ENCODE measurements at regions not wholly inside any gene's neighbourhood (a gene's known extent, or its start where the extent isn't known, plus 50 kb on each side); places are given as distances from the start of the nearest gene placed in this dataset.

GRCh38 chr1:98457248-98457647 lies 204.3 kb upstream of the SNX7 start:
- Histone ChIP-seq H3K9me3 (ENCODE audit: severe bottlenecking) (no peaks in the 10 kb centered on the region), H3K27ac (ENCODE audit: poor library complexity, severe bottlenecking) (no peak overlapping the region), H3K27me3 (ENCODE audit: insufficient read depth, poor library complexity, severe bottlenecking) (no peaks in the 10 kb centered on the region), H3K36me3 (ENCODE audit: low read depth) (no peaks in the 10 kb centered on the region), H3K4me3 (ENCODE audit: severe bottlenecking) (no peak overlapping the region), H3K4me1 (ENCODE audit: insufficient read depth, poor library complexity, severe bottlenecking) (no peaks in the 10 kb centered on the region)
- DNase-seq (ENCODE audit: low spot score) (no peak), ATAC-seq (ENCODE audit: low read depth) (no peak)
- no peak for TF ChIP-seq CTCF (IDR thresholded peaks at IDR 0.05; ENCODE audit: poor library complexity, severe bottlenecking)

GRCh38 chr1:98454666-98455065 lies 206.9 kb upstream of the SNX7 start:
- no peak for TF ChIP-seq CTCF (IDR thresholded peaks at IDR 0.05; ENCODE audit: poor library complexity, severe bottlenecking)
- Histone ChIP-seq H3K4me1 (ENCODE audit: insufficient read depth, poor library complexity, severe bottlenecking) (no peaks in the 10 kb centered on the region), H3K27ac (ENCODE audit: poor library complexity, severe bottlenecking) (no peak overlapping the region), H3K36me3 (ENCODE audit: low read depth) (no peaks in the 10 kb centered on the region), H3K27me3 (ENCODE audit: insufficient read depth, poor library complexity, severe bottlenecking) (no peaks in the 10 kb centered on the region), H3K9me3 (ENCODE audit: severe bottlenecking) (no peaks in the 10 kb centered on the region), H3K4me3 (ENCODE audit: severe bottlenecking) (no peak overlapping the region)
- DNase-seq (ENCODE audit: low spot score) (no peak), ATAC-seq (ENCODE audit: low read depth) (no peak)

GRCh38 chr1:98453066-98453465 lies 208.5 kb upstream of the SNX7 start:
- TF ChIP-seq CTCF (IDR thresholded peaks at IDR 0.05; ENCODE audit: poor library complexity, severe bottlenecking): no peak
- H3K27ac ChIP-seq (ENCODE audit: poor library complexity, severe bottlenecking): no peak overlapping the region
- ATAC-seq (ENCODE audit: low read depth) (no peak), DNase-seq (ENCODE audit: low spot score) (no peak)
- H3K9me3 ChIP-seq (ENCODE audit: severe bottlenecking): no peaks in the 10 kb centered on the region
- H3K4me3 ChIP-seq (ENCODE audit: severe bottlenecking): no peak overlapping the region
- no peaks in the 10 kb centered on the region for H3K4me1 ChIP-seq (ENCODE audit: insufficient read depth, poor library complexity, severe bottlenecking)
- no peaks in the 10 kb centered on the region for H3K27me3 ChIP-seq (ENCODE audit: insufficient read depth, poor library complexity, severe bottlenecking)
- no peaks in the 10 kb centered on the region for H3K36me3 ChIP-seq (ENCODE audit: low read depth)

- ATAC-seq (ENCODE audit: low read depth) (no peak), DNase-seq (ENCODE audit: low spot score) (no peak)
- no peaks in the 10 kb centered on the region for H3K4me1 ChIP-seq (ENCODE audit: insufficient read depth, poor library complexity, severe bottlenecking)
- H3K27me3 ChIP-seq (ENCODE audit: insufficient read depth, poor library complexity, severe bottlenecking): no peaks in the 10 kb centered on the region
- no peak overlapping the region for H3K4me3 ChIP-seq (ENCODE audit: severe bottlenecking)
- no peak for TF ChIP-seq CTCF (IDR thresholded peaks at IDR 0.05; ENCODE audit: poor library complexity, severe bottlenecking)
- H3K27ac ChIP-seq (ENCODE audit: poor library complexity, severe bottlenecking): no peak overlapping the region
- H3K9me3 ChIP-seq (ENCODE audit: severe bottlenecking): no peaks in the 10 kb centered on the region
- H3K36me3 ChIP-seq (ENCODE audit: low read depth): no peaks in the 10 kb centered on the region
These were observed 209.4 kb upstream of the SNX7 start for GRCh38 chr1:98452162-98452561.

DNA sequence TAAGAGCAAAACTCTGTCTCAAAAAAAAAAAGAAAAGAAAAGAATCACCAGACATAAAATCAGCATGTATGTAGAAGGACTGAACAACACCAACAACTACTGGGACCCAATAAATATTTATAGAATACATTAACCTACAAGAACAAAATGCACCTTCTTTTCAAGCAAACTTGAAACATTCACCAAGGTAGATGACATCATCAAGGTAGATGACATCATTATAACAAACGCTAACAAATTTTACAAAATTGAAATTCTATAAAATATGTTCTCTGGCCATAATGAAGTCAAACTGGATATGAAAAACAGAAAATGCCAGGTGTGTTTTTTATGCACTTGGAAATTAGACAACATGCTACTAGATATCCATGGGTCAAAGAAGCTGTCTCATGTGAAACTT lies 220.2 kb upstream of the SNX7 start:
- Histone ChIP-seq H3K4me3 (ENCODE audit: severe bottlenecking) (no peak overlapping the region), H3K27ac (ENCODE audit: poor library complexity, severe bottlenecking) (no peak overlapping the region), H3K36me3 (ENCODE audit: low read depth) (no peaks in the 10 kb centered on the region), H3K4me1 (ENCODE audit: insufficient read depth, poor library complexity, severe bottlenecking) (no peaks in the 10 kb centered on the region), H3K9me3 (ENCODE audit: severe bottlenecking) (no peaks in the 10 kb centered on the region), H3K27me3 (ENCODE audit: insufficient read depth, poor library complexity, severe bottlenecking) (no peaks in the 10 kb centered on the region)
- ATAC-seq (ENCODE audit: low read depth) (no peak), DNase-seq (ENCODE audit: low spot score) (no peak)
- TF ChIP-seq CTCF (IDR thresholded peaks at IDR 0.05; ENCODE audit: poor library complexity, severe bottlenecking): no peak

All from RWPE2 (cell line).